K562 (cell line): ENCODE measurements at regions not wholly inside any gene's neighbourhood (a gene's known extent, or its start where the extent isn't known, plus 50 kb on each side); places are given as distances from the start of the nearest gene placed in this dataset.

ENCODE experiments used
- ATAC-seq: fragments of 200-7000 bp; cut with Tn5 transposase; 3 replicates; pipeline ENCODE4 v1.9.1; 2020; ENCODE audit warnings: moderate library complexity
- BruUV-seq: library from RNA; stranded (reverse); fragments of 400-500 nt; replicated peaks from 2 replicates; lab custom pipeline; 2021; lab: Mats Ljungman, UMichigan
- CTCF ChIA-PET: fragments of 300-600 bp; formaldehyde crosslinking; extraction: SDS; loops from one replicate; lab custom pipeline; 2021; ENCODE audit warnings: low intra/inter-chr PET ratio; lab: Yijun Ruan, JAX
- POLR2A ChIA-PET: fragments of 300-600, 350-650 bp; sonication (Branson Sonifier 250); formaldehyde crosslinking; extraction: SDS; loops from one replicate; lab custom pipeline; 2021; ENCODE audit warnings: antibody characterized with exemption, inconsistent platforms; lab: Yijun Ruan, JAX
- DNase-seq, 4 experiments: peaks; one replicate each; pipeline versions ENCODE4 v3.0.0 to v3.0.0-alpha.2; 2011 to 2018; ENCODE audit warnings: low spot score in 3 of 4, mixed read lengths in 3 of 4; ENCODE audit errors: extremely low read depth in 1 of 4
- FAIRE-seq: peaks from 2 replicates; lab custom pipeline; 2011; peaks lifted over from hg19 to GRCh38; lab: Jason Lieb, UNC
- H2AFZ ChIP-seq: 2 replicates; pipeline ENCODE4 v1.6.0; 2011; ENCODE audit warnings: low read depth, low read length, control low read depth, inconsistent platforms
- H3K27ac ChIP-seq: fragments of 200-600 bp; 3 replicates; pipeline ENCODE4 v1.8.0; 2011; ENCODE audit warnings: low read depth, mild to moderate bottlenecking, control low read depth, inconsistent platforms, low read length, moderate library complexity, mixed read lengths; ENCODE audit errors: extremely low read depth
- H3K27me3 ChIP-seq, 2 experiments: fragments of 300-600 bp in 1 of 2; 2 replicates in 1 of 2; 3 replicates in 1 of 2; pipeline versions ENCODE4 v1.6.0 to v1.8.0; 2011; ENCODE audit warnings: inconsistent platforms in 2 of 2, low read length in 2 of 2, mild to moderate bottlenecking in 1 of 2, mixed read lengths in 1 of 2, moderate library complexity in 1 of 2; ENCODE audit not compliant: control insufficient read depth in 2 of 2, insufficient read depth in 2 of 2
- H3K36me3 ChIP-seq: fragments of 300-600 bp; 3 replicates; pipeline ENCODE4 v1.8.0; 2011; ENCODE audit warnings: mild to moderate bottlenecking, low read length, inconsistent platforms; ENCODE audit not compliant: control insufficient read depth, insufficient read depth
- H3K4me1 ChIP-seq, 2 experiments: fragments of 200-600 bp in 1 of 2; replicated peaks in 1 of 2; 2 replicates in 1 of 2; 3 replicates in 1 of 2; pipeline versions ENCODE4 v1.5.1 to v1.8.0; 2011; ENCODE audit warnings: inconsistent platforms in 2 of 2, low read length in 2 of 2, mild to moderate bottlenecking in 1 of 2, mixed read lengths in 1 of 2, moderate library complexity in 1 of 2; ENCODE audit not compliant: control insufficient read depth in 2 of 2, insufficient read depth in 2 of 2
- H3K4me2 ChIP-seq: 2 replicates; pipeline ENCODE4 v1.6.1; 2011; ENCODE audit warnings: low read length, control low read depth, inconsistent platforms, mixed read lengths; ENCODE audit not compliant: insufficient read depth
- H3K4me3 ChIP-seq: fragments of 200-600 bp; sonication (generic), shearing (Covaris generic); 2 replicates; pipeline ENCODE4 v1.5.1; 2016; ENCODE audit warnings: control low read depth, inconsistent platforms
- H3K79me2 ChIP-seq: fragments of 200-600 bp; 3 replicates; pipeline ENCODE4 v1.8.0; 2011; ENCODE audit warnings: low read length, inconsistent platforms; ENCODE audit not compliant: control insufficient read depth, insufficient read depth
- H3K9ac ChIP-seq, 2 experiments: 2 replicates each; pipeline versions ENCODE4 v1.6.0 to v1.6.1; 2011; ENCODE audit warnings: low read depth in 2 of 2, low read length in 2 of 2, control low read depth in 1 of 2, inconsistent platforms in 1 of 2, mild to moderate bottlenecking in 1 of 2, mixed read lengths in 1 of 2; ENCODE audit not compliant: insufficient read depth in 1 of 2
- H3K9me1 ChIP-seq: one replicate; pipeline ENCODE4 v1.6.0; 2011; ENCODE audit warnings: inconsistent platforms, mild to moderate bottlenecking, low read length, moderate library complexity; ENCODE audit not compliant: control insufficient read depth, insufficient read depth
- H3K9me3 ChIP-seq: replicated peaks from 2 replicates; pipeline ENCODE4 v1.5.1; 2011; ENCODE audit warnings: low read depth, low read length, inconsistent platforms; ENCODE audit not compliant: control insufficient read depth, insufficient read depth
- H4K20me1 ChIP-seq: replicated peaks from 2 replicates; pipeline ENCODE4 v1.6.1; 2011; ENCODE audit warnings: low read length, inconsistent platforms, mixed read lengths; ENCODE audit not compliant: control insufficient read depth, insufficient read depth
- ATF7 ChIP-seq: fragments of 450-650 bp; IDR thresholded peaks from 2 replicates; pipeline ENCODE4 v1.7.1; 2014; ENCODE audit warnings: mild to moderate bottlenecking, moderate library complexity
- CCAR2 ChIP-seq: fragments of 200-400 bp; formaldehyde crosslinking; IDR thresholded peaks from 2 replicates; pipeline ENCODE4 v1.6.1; 2017; ENCODE audit warnings: mild to moderate bottlenecking, low read depth, low read length
- GATAD2A ChIP-seq: fragments of 450-650 bp; IDR thresholded peaks from 2 replicates; pipeline ENCODE4 v1.6.1; 2017
- HCFC1 ChIP-seq: IDR thresholded peaks from 2 replicates; pipeline ENCODE4 v1.6.1; 2012; ENCODE audit warnings: low read depth, low read length, improper control_type of control experiment
- KAT2B ChIP-seq: IDR thresholded peaks from one replicate; pipeline ENCODE4 v1.6.1; 2012; ENCODE audit warnings: low read depth, mild to moderate bottlenecking, control low read depth, inconsistent platforms, low read length, moderate library complexity
- MECOM ChIP-seq: fragments of 250-450 bp; sonication (Bioruptor Pico); IDR thresholded peaks from 2 replicates; pipeline ENCODE4 v1.8.0; 2022; ENCODE audit warnings: inconsistent platforms
- PPARD ChIP-seq: fragments of 250-450 bp; sonication (Bioruptor Pico); IDR thresholded peaks from 2 replicates; pipeline ENCODE4 v1.8.0; 2022; ENCODE audit warnings: inconsistent platforms, mild to moderate bottlenecking, moderate library complexity
- WGBS: fragments of 100-300 bp; shearing (Covaris generic); methylation state at CpG from one replicate; pipeline ENCODE4 v1.1.6; 2016; ENCODE audit warnings: low coverage, mixed read lengths; ENCODE audit not compliant: insufficient coverage; ENCODE audit errors: missing lambda C conversion rate; 5-methylcytosine and 5-hydroxymethylcytosine counted together
- in situ Hi-C: fragments of 300-500 bp; cut with MboI; formaldehyde crosslinking; loops from 4 replicates; pipeline ENCODE4 v1.15.0; 2018; ENCODE audit warnings: inconsistent platforms, mixed read lengths
- intact Hi-C: fragments of 100-400 bp; cut with micrococcal nuclease; formaldehyde crosslinking; loops from 2 replicates; pipeline ENCODE4 v1.14.2; 2022
- TF ChIP-seq, protein P1 (sequence below), 2 experiments: fragments of 450-650 bp in 1 of 2; sonication (generic) in 1 of 2; formaldehyde crosslinking in 1 of 2; IDR thresholded peaks in 1 of 2; conservative IDR thresholded peaks in 1 of 2; 2 replicates each; pipeline versions ENCODE4 v1.6.1 to v1.8.1; 2016 to 2023; ENCODE audit warnings: mild to moderate bottlenecking in 2 of 2, moderate library complexity in 2 of 2, inconsistent platforms in 1 of 2, missing genetic modification reagents in 1 of 2
- TF ChIP-seq, protein P2 (sequence below): fragments of 250-450 bp; sonication (Bioruptor Pico); IDR thresholded peaks from 2 replicates; pipeline ENCODE4 v1.8.0; 2021; ENCODE audit warnings: mild to moderate bottlenecking, moderate library complexity
- TF ChIP-seq, protein P3 (sequence below): sonication (generic); formaldehyde crosslinking; IDR thresholded peaks from 2 replicates; pipeline ENCODE4 v1.8.0; 2023; ENCODE audit warnings: mild to moderate bottlenecking, missing genetic modification reagents
- TF ChIP-seq, protein P4 (sequence below): fragments of 450-650 bp; IDR thresholded peaks from one replicate; pipeline ENCODE4 v1.6.1; 2018; ENCODE audit warnings: mild to moderate bottlenecking, moderate library complexity; ENCODE audit not compliant: partially characterized antibody
- TF ChIP-seq, protein P5 (sequence below): fragments of 250-450 bp; sonication (Bioruptor Pico); IDR thresholded peaks from 2 replicates; pipeline ENCODE4 v1.5.0; 2021; ENCODE audit warnings: mild to moderate bottlenecking, borderline replicate concordance
- TF ChIP-seq, protein P6 (sequence below): fragments of 250-450 bp; sonication (Bioruptor Pico); IDR thresholded peaks from 2 replicates; pipeline ENCODE4 v1.9.0; 2021; ENCODE audit warnings: mild to moderate bottlenecking, inconsistent platforms

DNA sequence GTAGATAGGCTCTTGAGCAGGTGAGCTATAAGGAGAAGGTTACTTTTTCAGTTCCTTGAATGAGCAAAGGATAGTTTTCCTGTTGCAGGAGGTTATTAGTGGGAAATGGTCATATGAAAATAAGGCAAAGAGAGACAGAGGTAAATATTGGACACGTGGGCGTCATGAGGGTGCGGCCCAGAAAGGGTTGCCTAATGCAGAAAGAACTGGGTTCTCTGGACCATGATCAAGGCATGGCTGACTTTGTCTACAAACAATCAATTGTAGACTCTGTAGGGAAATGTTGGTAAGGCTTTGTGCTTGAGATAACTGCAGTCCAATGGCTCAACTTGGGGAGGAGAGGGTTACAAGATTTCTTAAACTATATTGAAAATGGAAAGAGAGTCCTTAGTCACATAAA lies 585.8 kb downstream of the BCL11A start:
- Histone ChIP-seq H3K9ac (no peak overlapping the region), H3K4me1 (no peaks in the 10 kb centered on the region), H3K27ac (no peak overlapping the region), H3K9me1 (no peaks in the 10 kb centered on the region), H3K9me3 (no peaks in the 10 kb centered on the region), H3K27me3 (no peaks in the 10 kb centered on the region), H3K4me3 (no peak overlapping the region), H4K20me1 (no peaks in the 10 kb centered on the region), H3K36me3 (no peaks in the 10 kb centered on the region), H3K4me2 (no peak overlapping the region), H3K79me2 (no peaks in the 10 kb centered on the region), H2AFZ (no peak overlapping the region)
- intact Hi-C loops, result no loop called here
- ChIA-PET CTCF (no interaction called here), POLR2A (no interaction called here)
- BruUV-seq, result no TSS peak
- DNase-seq, result no peak
- in situ Hi-C loops, result no loop called here
- no peak for ATAC-seq
- no peak for FAIRE-seq
- 0% methylated on average over 2 of the region's 3 CpGs for WGBS
- TF ChIP-seq CCAR2 (no peak), PPARD (CRISPR knock-in tag) (no peak), KAT2B (no peak), HCFC1 (no peak), MECOM (CRISPR knock-in tag) (no peak), GATAD2A (no peak), ATF7 (no peak)
- TF ChIP-seq, protein P1, sequence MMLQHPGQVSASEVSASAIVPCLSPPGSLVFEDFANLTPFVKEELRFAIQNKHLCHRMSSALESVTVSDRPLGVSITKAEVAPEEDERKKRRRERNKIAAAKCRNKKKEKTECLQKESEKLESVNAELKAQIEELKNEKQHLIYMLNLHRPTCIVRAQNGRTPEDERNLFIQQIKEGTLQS (IDR thresholded peaks at IDR 0.05), result no peak
- TF ChIP-seq, protein P1 (CRISPR knock-in tag; conservative IDR thresholded peaks at IDR 0.05), result no peak
- TF ChIP-seq, protein P2, sequence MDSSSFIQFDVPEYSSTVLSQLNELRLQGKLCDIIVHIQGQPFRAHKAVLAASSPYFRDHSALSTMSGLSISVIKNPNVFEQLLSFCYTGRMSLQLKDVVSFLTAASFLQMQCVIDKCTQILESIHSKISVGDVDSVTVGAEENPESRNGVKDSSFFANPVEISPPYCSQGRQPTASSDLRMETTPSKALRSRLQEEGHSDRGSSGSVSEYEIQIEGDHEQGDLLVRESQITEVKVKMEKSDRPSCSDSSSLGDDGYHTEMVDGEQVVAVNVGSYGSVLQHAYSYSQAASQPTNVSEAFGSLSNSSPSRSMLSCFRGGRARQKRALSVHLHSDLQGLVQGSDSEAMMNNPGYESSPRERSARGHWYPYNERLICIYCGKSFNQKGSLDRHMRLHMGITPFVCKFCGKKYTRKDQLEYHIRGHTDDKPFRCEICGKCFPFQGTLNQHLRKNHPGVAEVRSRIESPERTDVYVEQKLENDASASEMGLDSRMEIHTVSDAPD, result no peak
- TF ChIP-seq, protein P3, sequence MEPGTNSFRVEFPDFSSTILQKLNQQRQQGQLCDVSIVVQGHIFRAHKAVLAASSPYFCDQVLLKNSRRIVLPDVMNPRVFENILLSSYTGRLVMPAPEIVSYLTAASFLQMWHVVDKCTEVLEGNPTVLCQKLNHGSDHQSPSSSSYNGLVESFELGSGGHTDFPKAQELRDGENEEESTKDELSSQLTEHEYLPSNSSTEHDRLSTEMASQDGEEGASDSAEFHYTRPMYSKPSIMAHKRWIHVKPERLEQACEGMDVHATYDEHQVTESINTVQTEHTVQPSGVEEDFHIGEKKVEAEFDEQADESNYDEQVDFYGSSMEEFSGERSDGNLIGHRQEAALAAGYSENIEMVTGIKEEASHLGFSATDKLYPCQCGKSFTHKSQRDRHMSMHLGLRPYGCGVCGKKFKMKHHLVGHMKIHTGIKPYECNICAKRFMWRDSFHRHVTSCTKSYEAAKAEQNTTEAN (CRISPR knock-in tag), result no peak
- TF ChIP-seq, protein P4, sequence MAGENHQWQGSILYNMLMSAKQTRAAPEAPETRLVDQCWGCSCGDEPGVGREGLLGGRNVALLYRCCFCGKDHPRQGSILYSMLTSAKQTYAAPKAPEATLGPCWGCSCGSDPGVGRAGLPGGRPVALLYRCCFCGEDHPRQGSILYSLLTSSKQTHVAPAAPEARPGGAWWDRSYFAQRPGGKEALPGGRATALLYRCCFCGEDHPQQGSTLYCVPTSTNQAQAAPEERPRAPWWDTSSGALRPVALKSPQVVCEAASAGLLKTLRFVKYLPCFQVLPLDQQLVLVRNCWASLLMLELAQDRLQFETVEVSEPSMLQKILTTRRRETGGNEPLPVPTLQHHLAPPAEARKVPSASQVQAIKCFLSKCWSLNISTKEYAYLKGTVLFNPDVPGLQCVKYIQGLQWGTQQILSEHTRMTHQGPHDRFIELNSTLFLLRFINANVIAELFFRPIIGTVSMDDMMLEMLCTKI, result no peak
- TF ChIP-seq, protein P5, sequence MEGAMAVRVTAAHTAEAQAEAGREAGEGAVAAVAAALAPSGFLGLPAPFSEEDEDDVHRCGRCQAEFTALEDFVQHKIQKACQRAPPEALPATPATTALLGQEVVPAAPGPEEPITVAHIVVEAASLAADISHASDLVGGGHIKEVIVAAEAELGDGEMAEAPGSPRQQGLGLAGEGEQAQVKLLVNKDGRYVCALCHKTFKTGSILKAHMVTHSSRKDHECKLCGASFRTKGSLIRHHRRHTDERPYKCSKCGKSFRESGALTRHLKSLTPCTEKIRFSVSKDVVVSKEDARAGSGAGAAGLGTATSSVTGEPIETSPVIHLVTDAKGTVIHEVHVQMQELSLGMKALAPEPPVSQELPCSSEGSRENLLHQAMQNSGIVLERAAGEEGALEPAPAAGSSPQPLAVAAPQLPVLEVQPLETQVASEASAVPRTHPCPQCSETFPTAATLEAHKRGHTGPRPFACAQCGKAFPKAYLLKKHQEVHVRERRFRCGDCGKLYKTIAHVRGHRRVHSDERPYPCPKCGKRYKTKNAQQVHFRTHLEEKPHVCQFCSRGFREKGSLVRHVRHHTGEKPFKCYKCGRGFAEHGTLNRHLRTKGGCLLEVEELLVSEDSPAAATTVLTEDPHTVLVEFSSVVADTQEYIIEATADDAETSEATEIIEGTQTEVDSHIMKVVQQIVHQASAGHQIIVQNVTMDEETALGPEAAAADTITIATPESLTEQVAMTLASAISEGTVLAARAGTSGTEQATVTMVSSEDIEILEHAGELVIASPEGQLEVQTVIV, result no peak
- TF ChIP-seq, protein P6, sequence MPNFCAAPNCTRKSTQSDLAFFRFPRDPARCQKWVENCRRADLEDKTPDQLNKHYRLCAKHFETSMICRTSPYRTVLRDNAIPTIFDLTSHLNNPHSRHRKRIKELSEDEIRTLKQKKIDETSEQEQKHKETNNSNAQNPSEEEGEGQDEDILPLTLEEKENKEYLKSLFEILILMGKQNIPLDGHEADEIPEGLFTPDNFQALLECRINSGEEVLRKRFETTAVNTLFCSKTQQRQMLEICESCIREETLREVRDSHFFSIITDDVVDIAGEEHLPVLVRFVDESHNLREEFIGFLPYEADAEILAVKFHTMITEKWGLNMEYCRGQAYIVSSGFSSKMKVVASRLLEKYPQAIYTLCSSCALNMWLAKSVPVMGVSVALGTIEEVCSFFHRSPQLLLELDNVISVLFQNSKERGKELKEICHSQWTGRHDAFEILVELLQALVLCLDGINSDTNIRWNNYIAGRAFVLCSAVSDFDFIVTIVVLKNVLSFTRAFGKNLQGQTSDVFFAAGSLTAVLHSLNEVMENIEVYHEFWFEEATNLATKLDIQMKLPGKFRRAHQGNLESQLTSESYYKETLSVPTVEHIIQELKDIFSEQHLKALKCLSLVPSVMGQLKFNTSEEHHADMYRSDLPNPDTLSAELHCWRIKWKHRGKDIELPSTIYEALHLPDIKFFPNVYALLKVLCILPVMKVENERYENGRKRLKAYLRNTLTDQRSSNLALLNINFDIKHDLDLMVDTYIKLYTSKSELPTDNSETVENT (CRISPR knock-in tag), result no peak
